ENCODE measurements at regions not wholly inside any gene's neighbourhood (a gene's known extent, or its start where the extent isn't known, plus 50 kb on each side); places are given as distances from the start of the nearest gene placed in this dataset.

DNA sequence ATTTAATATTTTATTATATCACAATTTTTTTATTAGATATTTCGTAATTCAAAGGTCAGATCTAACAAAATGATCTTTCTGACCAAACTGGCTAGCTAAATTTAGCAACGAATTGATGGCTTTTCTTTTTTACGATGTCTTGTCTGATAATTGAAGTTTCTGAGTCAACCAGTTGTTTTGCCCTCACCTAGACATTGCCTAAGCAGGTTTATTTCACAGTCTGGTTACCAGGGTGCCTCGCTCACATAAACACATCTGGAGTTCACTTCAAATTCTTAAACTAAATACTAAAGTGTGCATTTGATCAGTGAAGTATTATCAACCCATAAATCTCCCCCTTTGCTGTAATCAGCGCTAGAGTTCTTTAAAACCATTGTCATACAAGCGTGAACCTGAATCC, 448.3 kb downstream of the TLE4 start:
- no peaks in the 10 kb centered on the region for H3K36me3 ChIP-seq (ENCODE audit: control insufficient read depth, insufficient read depth, low read length)
- H3K4me3 Mint-ChIP-seq, result no peak overlapping the region

DNA sequence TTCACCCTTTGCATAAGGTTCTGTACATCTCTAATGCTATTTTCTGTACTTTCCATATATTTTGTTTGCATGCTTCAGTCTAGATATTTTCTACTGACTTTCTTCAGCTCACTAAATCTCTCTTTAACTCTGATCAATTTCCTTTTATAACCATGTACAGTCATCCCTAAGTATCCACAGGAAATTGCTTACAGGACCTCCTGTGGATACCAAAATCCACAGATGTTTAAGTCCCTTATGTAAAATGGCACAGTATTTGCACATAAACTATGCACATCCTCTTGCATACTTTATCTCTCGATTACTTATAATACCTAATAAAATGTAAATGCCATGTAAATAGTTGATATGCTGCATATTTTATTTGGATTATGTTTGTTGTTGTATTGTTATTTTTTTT, 442.1 kb downstream of the TLE4 start:
- H3K36me3 Mint-ChIP-seq, result no peaks in the 10 kb centered on the region
- DNase-seq (no peak), ATAC-seq (ENCODE audit: low read depth in 2 of 2) (no peak)
- H3K4me3 Mint-ChIP-seq, result no peak overlapping the region
- Histone ChIP-seq H3K9me3 (ENCODE audit: control insufficient read depth in 2 of 2, low read length in 2 of 2) (no peaks in the 10 kb centered on the region), H3K36me3 (ENCODE audit: control insufficient read depth, insufficient read depth, low read length) (no peaks in the 10 kb centered on the region), H3K27me3 (ENCODE audit: control insufficient read depth, insufficient read depth, low read length) (peaks cover 2% of the 10 kb centered on the region), H3K27ac (ENCODE audit: insufficient read depth, low read length, poor library complexity, severe bottlenecking) (no peak overlapping the region), H3K4me3 (ENCODE audit: low read depth, low read length) (no peak overlapping the region), H3K4me1 (ENCODE audit: control insufficient read depth, insufficient read depth, low read length, poor library complexity, severe bottlenecking) (no peaks in the 10 kb centered on the region)
- H3K9me3 Mint-ChIP-seq, result peaks cover 0 to 9% (median 4%) of the 10 kb centered on the region in 7 donors
- H3K27ac Mint-ChIP-seq, result no peak overlapping the region
- H3K27me3 Mint-ChIP-seq, result peaks cover 9% of the 10 kb centered on the region
- H3K4me1 Mint-ChIP-seq, result no peaks in the 10 kb centered on the region

More for the DNA sequence above, 448.3 kb downstream of the TLE4 start:
- peaks cover 0 to 16% (median 0%) of the 10 kb centered on the region in 4 donors for H3K4me1 Mint-ChIP-seq
- peaks cover 4% of the 10 kb centered on the region for H3K27me3 Mint-ChIP-seq
- Histone ChIP-seq H3K27me3 (ENCODE audit: control insufficient read depth, insufficient read depth, low read length) (no peaks in the 10 kb centered on the region), H3K27ac (ENCODE audit: insufficient read depth, low read length, poor library complexity, severe bottlenecking) (no peak overlapping the region), H3K4me1 (ENCODE audit: control insufficient read depth, insufficient read depth, low read length, poor library complexity, severe bottlenecking) (peaks cover 4% of the 10 kb centered on the region), H3K9me3 (ENCODE audit: control insufficient read depth in 2 of 2, low read length in 2 of 2) (no peaks in the 10 kb centered on the region), H3K4me3 (ENCODE audit: low read depth, low read length) (no peak overlapping the region)
- ATAC-seq (ENCODE audit: low read depth in 2 of 2), result no peak
- no peak for DNase-seq
- no peak overlapping the region for H3K27ac Mint-ChIP-seq
- no peaks in the 10 kb centered on the region for H3K36me3 Mint-ChIP-seq
- H3K9me3 Mint-ChIP-seq, result peaks cover 0 to 5% (median 0%) of the 10 kb centered on the region in 7 donors

DNA sequence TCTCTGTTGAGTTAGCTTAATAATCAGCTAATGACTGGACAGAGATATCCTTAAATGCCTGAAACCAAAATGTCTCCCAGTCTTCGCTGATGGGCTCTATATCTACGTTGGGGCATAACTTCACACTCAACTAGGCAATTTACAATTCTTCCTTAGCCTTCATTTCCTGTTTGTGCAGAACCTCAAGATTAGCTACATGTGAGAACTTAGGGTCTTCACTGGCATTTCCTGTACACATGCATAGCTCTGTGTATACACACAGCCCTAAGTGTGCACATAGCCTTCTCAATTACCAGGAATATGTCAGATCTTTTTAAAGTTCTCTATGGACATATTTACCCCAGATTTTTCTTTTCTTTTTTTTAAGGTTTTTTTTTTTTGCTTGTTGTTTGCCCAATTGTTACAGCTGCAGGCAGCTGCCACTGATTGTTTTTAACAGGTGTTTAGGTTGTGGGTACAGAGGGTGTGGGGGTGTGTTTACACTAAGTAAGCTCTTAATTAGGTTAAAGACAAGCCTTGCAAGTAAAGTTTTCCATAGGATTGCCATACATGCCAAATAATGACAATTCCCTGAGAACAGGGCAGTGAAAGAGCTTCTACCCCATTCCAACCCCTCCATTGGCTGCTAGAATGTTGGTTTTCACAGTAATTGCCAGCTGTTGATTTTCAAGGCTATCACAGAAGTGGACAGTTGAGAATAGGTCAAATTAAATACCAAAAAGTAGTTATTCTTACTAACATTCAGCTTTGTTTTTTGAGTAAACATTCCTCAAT, 441.0 kb downstream of the TLE4 start:
- Mint-ChIP-seq H3K27ac (no peak overlapping the region), H3K4me1 (no peaks in the 10 kb centered on the region), H3K4me3 (no peak overlapping the region), H3K9me3 (peaks cover 0 to 9% (median 4%) of the 10 kb centered on the region in 7 donors), H3K36me3 (no peaks in the 10 kb centered on the region), H3K27me3 (peaks cover 9% of the 10 kb centered on the region)
- H3K9me3 ChIP-seq (ENCODE audit: control insufficient read depth in 2 of 2, low read length in 2 of 2), result no peaks in the 10 kb centered on the region
- no peaks in the 10 kb centered on the region for H3K36me3 ChIP-seq (ENCODE audit: control insufficient read depth, insufficient read depth, low read length)
- peaks cover 2% of the 10 kb centered on the region for H3K27me3 ChIP-seq (ENCODE audit: control insufficient read depth, insufficient read depth, low read length)
- H3K27ac ChIP-seq (ENCODE audit: insufficient read depth, low read length, poor library complexity, severe bottlenecking), result no peak overlapping the region
- DNase-seq (no peak), ATAC-seq (ENCODE audit: low read depth in 2 of 2) (no peak)
- H3K4me3 ChIP-seq (ENCODE audit: low read depth, low read length), result no peak overlapping the region
- H3K4me1 ChIP-seq (ENCODE audit: control insufficient read depth, insufficient read depth, low read length, poor library complexity, severe bottlenecking), result no peaks in the 10 kb centered on the region

DNA sequence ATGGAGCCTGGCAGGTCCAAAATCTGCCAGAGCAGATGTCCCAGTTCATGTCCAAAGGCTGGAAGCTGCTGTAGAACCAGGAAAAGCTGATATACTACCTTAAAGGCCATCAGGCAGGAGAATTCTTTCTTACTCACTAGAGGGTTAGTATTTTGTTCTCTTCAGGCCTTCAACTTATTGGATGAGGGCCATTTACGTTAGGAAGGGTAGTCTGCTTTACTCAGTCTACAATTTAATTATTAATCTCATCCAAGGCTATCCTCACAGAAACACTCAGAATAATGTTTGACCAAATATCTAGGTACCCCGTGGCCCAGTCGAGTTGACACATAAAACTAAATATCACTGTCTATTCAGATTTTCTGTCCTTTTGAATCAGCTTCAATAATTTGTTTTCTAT, 437.4 kb downstream of the TLE4 start:
- no peak for ATAC-seq (ENCODE audit: low read depth in 2 of 2)
- DNase-seq, result no peak
- no peak overlapping the region for H3K27ac Mint-ChIP-seq
- Histone ChIP-seq H3K36me3 (ENCODE audit: control insufficient read depth, insufficient read depth, low read length) (no peaks in the 10 kb centered on the region), H3K27ac (ENCODE audit: insufficient read depth, low read length, poor library complexity, severe bottlenecking) (no peak overlapping the region), H3K4me3 (ENCODE audit: low read depth, low read length) (no peak overlapping the region), H3K9me3 (ENCODE audit: control insufficient read depth in 2 of 2, low read length in 2 of 2) (no peaks in the 10 kb centered on the region), H3K4me1 (ENCODE audit: control insufficient read depth, insufficient read depth, low read length, poor library complexity, severe bottlenecking) (no peaks in the 10 kb centered on the region), H3K27me3 (ENCODE audit: control insufficient read depth, insufficient read depth, low read length) (peaks cover 2% of the 10 kb centered on the region)
- H3K36me3 Mint-ChIP-seq, result no peaks in the 10 kb centered on the region
- no peak overlapping the region for H3K4me3 Mint-ChIP-seq
- peaks cover 0 to 9% (median 3%) of the 10 kb centered on the region in 7 donors for H3K9me3 Mint-ChIP-seq
- no peaks in the 10 kb centered on the region for H3K27me3 Mint-ChIP-seq
- peaks cover 0 to 4% (median 0%) of the 10 kb centered on the region in 4 donors for H3K4me1 Mint-ChIP-seq

DNA sequence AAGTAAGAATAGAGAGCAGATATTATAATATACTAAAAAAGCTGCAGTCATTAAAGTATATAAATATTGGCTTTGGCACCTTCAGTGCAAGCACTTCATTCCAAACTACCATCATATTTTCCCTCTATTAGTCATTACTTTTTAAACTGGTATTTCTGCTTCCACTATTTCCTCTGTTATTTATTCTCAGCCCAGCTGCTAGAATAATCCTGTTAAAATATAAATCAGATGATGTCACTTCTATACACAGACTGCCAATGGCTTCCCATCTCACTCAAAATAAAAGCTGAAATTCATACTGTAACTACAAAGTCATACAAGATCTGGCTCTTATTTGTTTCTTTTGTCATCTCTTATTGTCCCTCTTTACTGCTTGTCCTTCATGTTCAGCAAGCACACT, 432.9 kb downstream of the TLE4 start:
- Mint-ChIP-seq H3K4me1 (peaks cover 0 to 4% (median 0%) of the 10 kb centered on the region in 4 donors), H3K9me3 (peaks cover 0 to 3% (median 0%) of the 10 kb centered on the region in 7 donors), H3K4me3 (no peak overlapping the region), H3K27me3 (no peaks in the 10 kb centered on the region), H3K27ac (no peak overlapping the region), H3K36me3 (no peaks in the 10 kb centered on the region)
- H3K4me3 ChIP-seq (ENCODE audit: low read depth, low read length), result no peak overlapping the region
- DNase-seq (no peak), ATAC-seq (ENCODE audit: low read depth in 2 of 2) (no peak)
- no peaks in the 10 kb centered on the region for H3K4me1 ChIP-seq (ENCODE audit: control insufficient read depth, insufficient read depth, low read length, poor library complexity, severe bottlenecking)
- H3K36me3 ChIP-seq (ENCODE audit: control insufficient read depth, insufficient read depth, low read length), result no peaks in the 10 kb centered on the region
- H3K27ac ChIP-seq (ENCODE audit: insufficient read depth, low read length, poor library complexity, severe bottlenecking), result no peak overlapping the region
- no peaks in the 10 kb centered on the region for H3K9me3 ChIP-seq (ENCODE audit: control insufficient read depth in 2 of 2, low read length in 2 of 2)
- H3K27me3 ChIP-seq (ENCODE audit: control insufficient read depth, insufficient read depth, low read length), result no peaks in the 10 kb centered on the region

DNA sequence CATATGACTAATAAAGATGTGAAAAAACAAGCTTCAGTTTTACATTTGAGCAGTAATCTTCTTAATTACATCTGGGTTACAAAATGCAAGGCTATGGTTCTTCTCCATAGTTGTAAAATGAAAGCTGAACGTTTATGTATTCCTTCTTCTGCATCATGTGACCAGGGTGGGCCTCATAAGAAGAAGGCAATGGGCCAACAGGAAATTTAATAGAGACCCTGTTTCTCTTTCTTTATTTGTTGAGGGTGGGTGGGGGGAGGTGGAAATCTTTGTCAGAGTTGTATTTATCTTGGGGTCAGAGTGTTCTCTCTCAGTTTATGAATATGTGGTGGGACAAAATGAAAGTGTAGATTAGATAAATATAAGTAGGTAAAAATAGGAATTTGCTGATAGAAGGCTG, 418.8 kb downstream of the TLE4 start:
- Histone ChIP-seq H3K9me3 (ENCODE audit: control insufficient read depth in 2 of 2, low read length in 2 of 2) (no peaks in the 10 kb centered on the region), H3K27ac (ENCODE audit: insufficient read depth, low read length, poor library complexity, severe bottlenecking) (no peak overlapping the region), H3K27me3 (ENCODE audit: control insufficient read depth, insufficient read depth, low read length) (no peaks in the 10 kb centered on the region), H3K36me3 (ENCODE audit: control insufficient read depth, insufficient read depth, low read length) (no peaks in the 10 kb centered on the region), H3K4me1 (ENCODE audit: control insufficient read depth, insufficient read depth, low read length, poor library complexity, severe bottlenecking) (no peaks in the 10 kb centered on the region), H3K4me3 (ENCODE audit: low read depth, low read length) (no peak overlapping the region)
- peaks cover 0 to 6% (median 0%) of the 10 kb centered on the region in 7 donors for H3K9me3 Mint-ChIP-seq
- DNase-seq (no peak), ATAC-seq (ENCODE audit: low read depth in 2 of 2) (no peak)
- no peaks in the 10 kb centered on the region for H3K36me3 Mint-ChIP-seq
- no peak overlapping the region for H3K4me3 Mint-ChIP-seq
- no peaks in the 10 kb centered on the region for H3K4me1 Mint-ChIP-seq
- H3K27me3 Mint-ChIP-seq, result no peaks in the 10 kb centered on the region
- H3K27ac Mint-ChIP-seq, result no peak overlapping the region

DNA sequence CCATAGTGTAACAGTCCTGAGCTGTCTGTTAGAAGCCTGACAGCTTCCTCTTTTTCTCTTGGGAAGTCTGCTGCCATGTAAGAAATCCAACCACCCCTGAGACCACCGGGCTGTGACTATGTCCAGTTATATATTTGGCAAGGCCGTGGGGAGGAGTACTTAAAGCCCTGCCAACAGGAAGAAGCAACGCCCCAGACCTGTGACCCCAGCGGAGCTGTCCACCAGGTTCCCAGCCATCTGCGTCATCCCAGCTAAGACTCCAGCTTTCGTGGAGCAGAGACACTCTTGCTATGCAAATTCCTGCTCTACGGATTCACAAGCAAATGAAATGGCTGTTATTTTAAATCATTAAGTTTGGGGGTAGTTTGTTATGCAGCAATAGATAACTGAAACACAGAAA, 417.3 kb downstream of the TLE4 start:
- H3K27ac ChIP-seq (ENCODE audit: insufficient read depth, low read length, poor library complexity, severe bottlenecking), result no peak overlapping the region
- no peak for ATAC-seq (ENCODE audit: low read depth in 2 of 2)
- no peak for DNase-seq
- peaks cover 0 to 4% (median 0%) of the 10 kb centered on the region in 7 donors for H3K9me3 Mint-ChIP-seq
- H3K27me3 Mint-ChIP-seq, result no peaks in the 10 kb centered on the region
- no peak overlapping the region for H3K27ac Mint-ChIP-seq
- H3K36me3 ChIP-seq (ENCODE audit: control insufficient read depth, insufficient read depth, low read length), result no peaks in the 10 kb centered on the region
- H3K36me3 Mint-ChIP-seq, result no peaks in the 10 kb centered on the region
- H3K4me3 ChIP-seq (ENCODE audit: low read depth, low read length), result no peak overlapping the region
- no peaks in the 10 kb centered on the region for H3K4me1 ChIP-seq (ENCODE audit: control insufficient read depth, insufficient read depth, low read length, poor library complexity, severe bottlenecking)
- no peaks in the 10 kb centered on the region for H3K9me3 ChIP-seq (ENCODE audit: control insufficient read depth in 2 of 2, low read length in 2 of 2)
- no peaks in the 10 kb centered on the region for H3K27me3 ChIP-seq (ENCODE audit: control insufficient read depth, insufficient read depth, low read length)
- no peaks in the 10 kb centered on the region for H3K4me1 Mint-ChIP-seq
- H3K4me3 Mint-ChIP-seq, result no peak overlapping the region

DNA sequence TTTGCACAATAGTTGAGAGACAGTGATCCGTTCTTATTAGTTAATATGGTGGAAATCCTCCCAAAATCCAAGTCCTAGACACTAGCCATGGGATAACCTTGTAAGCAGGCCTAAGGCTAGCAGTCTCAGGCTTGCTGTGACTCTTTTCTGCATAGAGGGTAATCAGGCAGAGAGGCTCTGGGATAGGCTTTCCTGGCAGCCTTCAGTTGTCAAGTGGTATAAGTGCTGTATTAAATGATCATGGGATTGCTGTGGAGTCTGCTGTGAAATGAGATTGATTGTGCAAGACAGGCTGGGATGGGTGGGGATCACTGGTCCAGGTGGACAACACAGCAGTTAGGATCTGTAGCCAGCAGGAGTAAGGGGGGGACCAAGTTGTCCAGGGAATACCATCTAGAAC, 416.4 kb downstream of the TLE4 start:
- Histone ChIP-seq H3K9me3 (ENCODE audit: control insufficient read depth in 2 of 2, low read length in 2 of 2) (no peaks in the 10 kb centered on the region), H3K27ac (ENCODE audit: insufficient read depth, low read length, poor library complexity, severe bottlenecking) (no peak overlapping the region), H3K36me3 (ENCODE audit: control insufficient read depth, insufficient read depth, low read length) (no peaks in the 10 kb centered on the region), H3K4me1 (ENCODE audit: control insufficient read depth, insufficient read depth, low read length, poor library complexity, severe bottlenecking) (no peaks in the 10 kb centered on the region), H3K27me3 (ENCODE audit: control insufficient read depth, insufficient read depth, low read length) (no peaks in the 10 kb centered on the region), H3K4me3 (ENCODE audit: low read depth, low read length) (no peak overlapping the region)
- Mint-ChIP-seq H3K27ac (no peak overlapping the region), H3K9me3 (peaks cover 0 to 2% (median 0%) of the 10 kb centered on the region in 7 donors), H3K27me3 (no peaks in the 10 kb centered on the region), H3K4me1 (no peaks in the 10 kb centered on the region), H3K36me3 (no peaks in the 10 kb centered on the region), H3K4me3 (no peak overlapping the region)
- ATAC-seq (ENCODE audit: low read depth in 2 of 2) (no peak), DNase-seq (no peak)

Measured in CD4-positive, CD25-positive, alpha-beta regulatory T cell (primary cell).